HPDE6-E6E7 (cell line): ENCODE measurements at regions not wholly inside any gene's neighbourhood (a gene's known extent, or its start where the extent isn't known, plus 50 kb on each side); places are given as distances from the start of the nearest gene placed in this dataset.

Experiments used
- DNase-seq: peaks from one replicate; pipeline ENCODE4 v3.0.0; 2011; ENCODE audit warnings: missing footprints; ENCODE audit errors: extremely low spot score

DNA sequence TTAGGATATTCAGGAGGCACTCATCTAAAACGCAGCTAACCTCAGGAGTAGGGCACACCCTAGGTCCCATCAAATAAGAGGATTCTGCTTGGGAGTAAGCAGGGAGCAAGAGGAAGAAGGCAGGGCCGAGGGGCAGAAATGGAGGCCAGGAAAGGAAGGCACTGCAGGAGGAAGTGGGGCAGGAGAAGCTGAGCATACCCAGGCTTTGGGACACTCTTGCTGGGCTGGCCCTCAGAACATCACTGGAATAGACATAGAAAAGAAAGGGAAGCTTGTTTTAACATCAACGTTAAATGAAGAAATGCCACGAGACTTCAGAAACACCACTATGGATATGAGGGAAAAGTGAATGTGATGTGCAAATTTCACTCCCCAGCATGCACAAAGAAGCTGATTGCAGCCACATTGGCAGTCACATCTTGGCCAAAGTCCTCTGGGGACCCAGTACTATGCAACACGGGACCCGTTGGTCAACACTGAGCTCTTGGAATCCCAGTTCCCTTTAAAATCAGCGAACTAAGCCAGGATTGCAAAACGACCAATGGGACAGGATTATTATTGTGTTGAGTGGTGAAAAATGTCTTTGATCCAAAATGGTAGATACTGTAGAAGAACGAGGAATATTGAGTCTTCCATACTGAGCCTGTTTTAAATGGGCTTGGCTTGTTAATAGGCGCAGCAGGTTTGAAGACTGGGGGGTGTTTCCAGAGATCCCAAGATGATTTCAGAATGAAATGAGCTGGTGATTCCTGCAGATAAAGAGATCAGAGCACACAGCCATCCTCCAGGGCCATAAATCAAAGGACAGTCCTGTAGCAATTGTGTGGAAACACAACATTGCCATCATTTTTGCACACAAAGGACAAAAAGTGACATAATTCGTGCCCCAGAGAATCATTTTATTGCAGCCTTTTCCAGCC is 152.4 kb downstream of the TOMM20 start:
- no peak for DNase-seq

- no peak for DNase-seq
Measured at GRCh38 chr1:234975122-234975940, 153.3 kb downstream of the TOMM20 start.

DNA sequence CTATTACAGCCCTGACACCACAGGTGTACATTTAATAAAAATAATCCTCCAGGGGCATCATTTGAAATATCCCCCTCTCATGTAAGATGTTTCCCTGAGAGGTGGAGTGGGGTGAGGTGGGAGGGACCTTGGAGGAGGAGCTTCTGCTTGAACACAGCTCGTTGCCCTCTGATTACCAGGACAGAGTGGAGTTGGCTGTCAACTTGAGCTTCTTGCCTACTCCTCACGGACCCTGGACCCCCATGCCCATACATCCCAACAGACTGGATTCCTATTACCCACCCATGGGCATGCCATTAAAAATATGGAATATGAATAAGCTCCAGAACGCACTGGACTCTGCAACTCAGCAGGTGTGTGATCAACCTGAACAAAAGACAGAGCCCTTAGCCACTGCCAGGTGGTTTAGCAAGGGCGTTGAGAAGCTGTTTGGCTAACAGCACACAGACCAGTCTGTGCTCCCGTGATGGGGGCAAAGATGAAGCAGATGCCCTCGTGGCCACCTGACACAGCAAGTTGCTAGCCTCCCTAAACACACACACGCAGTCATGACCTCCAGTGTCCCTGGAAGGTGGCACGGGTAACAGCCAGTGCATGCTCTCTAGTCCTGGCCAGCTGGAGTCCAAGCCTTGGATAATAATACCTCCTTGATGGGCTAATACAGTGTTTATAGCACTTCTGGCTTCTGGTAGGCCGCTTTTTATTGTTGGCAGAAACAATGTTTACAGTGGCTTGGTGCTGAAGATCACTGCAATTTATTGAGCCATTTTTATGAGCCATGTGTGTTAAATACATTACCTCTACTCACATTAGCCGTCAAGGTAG is 155.0 kb downstream of the TOMM20 start:
- no peak for DNase-seq

- no peak for DNase-seq
Measured at GRCh38 chr1:234972411-234973191, 156.0 kb downstream of the TOMM20 start.

- no peak for DNase-seq
Measured at GRCh38 chr1:234971586-234972297, 156.9 kb downstream of the TOMM20 start.

- DNase-seq = no peak
Measured at GRCh38 chr1:234970731-234971476, 157.7 kb downstream of the TOMM20 start.

GRCh38 chr1:234970401-234970730 is 158.3 kb downstream of the TOMM20 start:
- DNase-seq = no peak

GRCh38 chr1:234969581-234970400 is 158.8 kb downstream of the TOMM20 start:
- no peak for DNase-seq

DNA sequence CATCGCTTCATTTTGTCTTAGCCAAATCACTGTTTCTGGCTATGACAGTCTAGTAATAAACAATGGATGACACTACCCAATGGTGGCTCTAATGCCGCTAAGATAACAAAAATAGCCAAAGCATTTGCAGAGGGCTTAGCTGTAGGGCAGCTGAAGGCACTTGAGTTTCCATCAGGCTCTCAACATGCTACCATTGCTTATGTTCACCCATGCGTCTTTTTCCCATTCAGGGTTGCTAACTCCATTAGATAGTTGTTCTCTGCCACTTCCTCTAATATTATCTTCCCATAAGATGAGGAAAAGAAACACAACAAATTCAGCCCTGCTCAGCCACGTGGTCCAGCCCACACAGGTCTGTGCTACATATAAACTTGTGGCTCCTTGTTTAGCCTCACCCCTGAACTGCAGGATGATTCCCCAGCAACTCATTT is 159.6 kb downstream of the TOMM20 start:
- DNase-seq = no peak

- no peak for DNase-seq
Measured at GRCh38 chr1:234968451-234968850, 160.2 kb downstream of the TOMM20 start.

GRCh38 chr1:234967121-234967520 is 161.5 kb downstream of the TOMM20 start:
- no peak for DNase-seq

- no peak for DNase-seq
Measured at GRCh38 chr1:234965111-234965510, 163.5 kb downstream of the TOMM20 start.

DNA sequence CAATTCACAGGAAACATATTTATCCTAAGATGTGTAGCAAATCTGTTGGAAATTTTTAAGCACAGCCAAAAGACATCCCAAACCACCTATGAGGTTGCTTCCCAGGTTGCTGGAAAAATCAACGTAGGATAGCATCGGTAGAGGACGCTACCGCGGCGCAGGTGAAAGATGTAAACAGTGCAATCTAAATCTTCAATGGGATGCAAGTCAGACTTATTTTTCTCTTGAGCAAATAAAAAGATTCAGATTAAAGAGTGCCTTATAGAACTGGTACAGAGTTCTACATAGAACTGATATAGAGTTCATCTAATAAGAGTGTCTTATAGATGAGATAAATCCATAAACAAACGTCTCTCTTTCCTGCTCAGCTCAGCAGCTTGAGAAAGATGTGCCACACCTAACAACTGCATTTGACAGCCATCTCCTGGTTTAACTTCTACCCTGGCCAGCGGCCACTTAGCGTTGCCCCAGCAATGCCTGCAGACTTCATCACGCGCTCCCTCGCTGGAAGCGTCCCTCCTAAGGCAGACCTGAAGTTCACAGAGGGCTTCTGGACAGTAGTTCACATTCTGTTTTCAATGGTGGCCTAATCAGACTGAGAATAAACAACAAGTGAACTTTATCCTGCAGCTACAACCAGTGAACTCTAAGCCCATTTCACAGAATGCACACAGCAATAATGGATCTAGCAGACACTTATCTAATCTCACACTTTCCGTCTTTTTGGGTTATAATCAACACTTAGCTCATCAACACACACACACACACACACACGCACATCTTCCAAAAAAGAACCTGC is 164.5 kb downstream of the TOMM20 start:
- DNase-seq = no peak

DNA sequence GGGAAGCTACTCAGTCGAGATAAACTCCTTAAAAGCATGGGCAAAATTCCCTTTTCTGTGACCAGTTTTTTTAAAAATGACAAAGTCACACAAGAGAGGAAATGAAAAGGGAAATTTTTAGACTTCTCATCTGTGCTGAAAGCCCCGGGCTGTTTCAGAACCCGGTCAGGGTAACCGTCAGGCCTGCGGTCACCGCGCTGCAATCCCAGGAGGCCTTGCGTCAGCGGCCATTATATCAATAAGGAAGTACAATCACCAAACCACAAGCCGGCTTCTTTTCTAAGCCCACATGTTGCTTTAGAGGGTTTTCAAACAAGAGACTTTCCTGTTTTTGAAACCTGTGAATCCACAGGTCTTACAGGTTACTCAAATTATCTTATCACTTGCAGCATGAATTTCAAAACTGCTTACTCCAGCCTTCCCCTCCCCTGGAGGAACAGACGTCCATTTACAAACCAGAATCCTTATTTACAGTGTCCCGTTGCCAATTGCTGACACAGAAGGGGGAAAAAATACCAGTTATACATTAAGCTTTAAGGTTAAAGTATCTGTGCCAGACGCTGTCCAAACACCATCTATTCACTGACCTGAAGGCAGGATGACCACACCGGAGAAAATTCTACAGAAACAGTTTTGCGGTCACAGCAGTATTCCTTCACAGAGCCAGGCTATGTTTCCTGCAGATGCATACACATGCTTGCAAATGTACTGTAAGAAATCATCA is 165.3 kb downstream of the TOMM20 start:
- DNase-seq = peak; percentile 41

GRCh38 chr1:234962340-234962989 is 166.2 kb downstream of the TOMM20 start:
- no peak for DNase-seq

- no peak for DNase-seq
Measured at GRCh38 chr1:234961456-234962339, 166.9 kb downstream of the TOMM20 start.
